ENCODE measurements at regions not wholly inside any gene's neighbourhood (a gene's known extent, or its start where the extent isn't known, plus 50 kb on each side); places are given as distances from the start of the nearest gene placed in this dataset.

DNA sequence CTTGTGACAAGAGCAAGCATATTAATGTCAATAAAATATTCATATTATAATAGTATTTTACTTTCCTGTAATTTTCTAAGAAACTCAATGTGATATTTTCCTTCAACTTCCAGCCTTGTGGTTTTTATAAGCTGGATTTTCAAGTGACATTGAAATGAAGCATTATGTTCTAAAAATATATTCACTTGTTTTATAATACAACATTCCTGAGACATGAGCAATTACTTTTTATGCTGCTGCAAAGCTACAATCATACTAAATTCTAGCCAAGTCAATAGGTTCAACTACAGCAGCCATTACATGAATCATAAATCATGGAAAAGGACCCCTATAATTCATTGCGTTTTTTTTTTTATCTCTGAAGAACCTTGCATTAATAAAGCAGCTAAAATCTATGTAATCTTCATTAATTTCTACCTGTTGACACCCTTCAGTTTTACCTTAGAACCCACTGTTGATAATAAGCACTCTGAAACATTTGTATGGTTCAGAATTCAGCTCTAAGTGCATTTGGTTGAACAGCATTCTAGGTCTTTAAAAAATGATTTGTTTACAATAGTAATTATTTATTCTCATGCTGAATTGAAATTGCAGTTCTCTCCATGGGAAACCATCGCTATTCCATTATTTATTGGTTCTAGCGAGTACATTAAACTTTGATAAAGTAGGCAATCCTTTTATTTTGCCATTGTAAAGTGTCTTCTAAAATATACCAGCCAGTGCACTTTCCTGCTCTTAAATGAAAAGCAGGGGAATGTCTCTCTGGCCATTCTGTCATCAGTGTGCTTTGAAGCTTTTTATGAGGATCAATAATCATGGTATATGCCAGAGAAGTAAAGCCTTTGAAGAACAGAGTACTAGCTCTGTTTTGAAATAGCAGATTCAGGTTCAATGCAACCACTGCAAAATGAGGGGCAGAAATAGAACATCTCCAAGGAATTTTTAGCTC is 132.6 kb downstream of the GNAT3 start:
- TF ChIP-seq POLR2A (IDR thresholded peaks at IDR 0.05): no peak
- TF ChIP-seq, protein P1, sequence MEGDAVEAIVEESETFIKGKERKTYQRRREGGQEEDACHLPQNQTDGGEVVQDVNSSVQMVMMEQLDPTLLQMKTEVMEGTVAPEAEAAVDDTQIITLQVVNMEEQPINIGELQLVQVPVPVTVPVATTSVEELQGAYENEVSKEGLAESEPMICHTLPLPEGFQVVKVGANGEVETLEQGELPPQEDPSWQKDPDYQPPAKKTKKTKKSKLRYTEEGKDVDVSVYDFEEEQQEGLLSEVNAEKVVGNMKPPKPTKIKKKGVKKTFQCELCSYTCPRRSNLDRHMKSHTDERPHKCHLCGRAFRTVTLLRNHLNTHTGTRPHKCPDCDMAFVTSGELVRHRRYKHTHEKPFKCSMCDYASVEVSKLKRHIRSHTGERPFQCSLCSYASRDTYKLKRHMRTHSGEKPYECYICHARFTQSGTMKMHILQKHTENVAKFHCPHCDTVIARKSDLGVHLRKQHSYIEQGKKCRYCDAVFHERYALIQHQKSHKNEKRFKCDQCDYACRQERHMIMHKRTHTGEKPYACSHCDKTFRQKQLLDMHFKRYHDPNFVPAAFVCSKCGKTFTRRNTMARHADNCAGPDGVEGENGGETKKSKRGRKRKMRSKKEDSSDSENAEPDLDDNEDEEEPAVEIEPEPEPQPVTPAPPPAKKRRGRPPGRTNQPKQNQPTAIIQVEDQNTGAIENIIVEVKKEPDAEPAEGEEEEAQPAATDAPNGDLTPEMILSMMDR (IDR thresholded peaks at IDR 0.05): no peak

All from body of pancreas (tissue), 4 donors.